Subcutaneous abdominal adipose tissue (tissue), 5 donors: ENCODE measurements at regions not wholly inside any gene's neighbourhood (a gene's known extent, or its start where the extent isn't known, plus 50 kb on each side); places are given as distances from the start of the nearest gene placed in this dataset.
"Not testable (repeated sequence)": the region's sequence is repeated elsewhere in the genome, so short reads cannot be mapped to it uniquely, and the experiment has no call there.

Experiments
- H3K27ac ChIP-seq: one replicate; pipeline ENCODE4 v1.7.0; 2013; ENCODE audit warnings: low read depth, mild to moderate bottlenecking, inconsistent platforms, low read length, moderate library complexity
- H3K27me3 ChIP-seq, 5 donors: one replicate each; pipeline ENCODE4 v1.7.0; 2013; ENCODE audit warnings: low read length in 5 of 5, inconsistent platforms in 1 of 5; ENCODE audit not compliant: control insufficient read depth in 5 of 5, insufficient read depth in 4 of 5
- H3K36me3 ChIP-seq, 5 donors: one replicate each; pipeline ENCODE4 v1.7.0; 2013; ENCODE audit warnings: low read length in 5 of 5; ENCODE audit not compliant: control insufficient read depth in 5 of 5, insufficient read depth in 5 of 5
- H3K4me1 ChIP-seq, 5 donors: one replicate each; pipeline ENCODE4 v1.7.0; 2013; ENCODE audit warnings: low read length in 5 of 5, mild to moderate bottlenecking in 3 of 5, moderate library complexity in 1 of 5; ENCODE audit not compliant: control insufficient read depth in 5 of 5, insufficient read depth in 5 of 5
- H3K4me3 ChIP-seq, 5 donors: one replicate each; pipeline ENCODE4 v1.7.0; 2013; ENCODE audit warnings: low read length in 5 of 5, low read depth in 1 of 5
- H3K9ac ChIP-seq, 5 donors: one replicate each; pipeline ENCODE4 v1.7.0; 2013; ENCODE audit warnings: low read length in 5 of 5, mild to moderate bottlenecking in 4 of 5, moderate library complexity in 3 of 5
- H3K9me3 ChIP-seq, 5 donors: one replicate each; pipeline ENCODE4 v1.7.0; 2013; ENCODE audit warnings: low read length in 5 of 5; ENCODE audit not compliant: control insufficient read depth in 5 of 5
- donor health status: healthy.
- donor health status: healthy.
- donor health status: healthy.
- donor health status: healthy.
- donor health status: healthy.

GRCh38 chr6:15166121-15166520 lies 79.7 kb upstream of the JARID2 start:
- Histone ChIP-seq H3K9ac (no peak overlapping the region), H3K9me3 (no peaks in the 10 kb centered on the region), H3K4me3 (no peak overlapping the region), H3K4me1 (no peaks in the 10 kb centered on the region), H3K27ac (no peak overlapping the region), H3K36me3 (no peaks in the 10 kb centered on the region), H3K27me3 (peaks cover 0 to 4% (median 0%) of the 10 kb centered on the region in 5 donors)

- Histone ChIP-seq H3K27me3 (peaks cover 0 to 4% (median 0%) of the 10 kb centered on the region in 5 donors), H3K36me3 (no peaks in the 10 kb centered on the region), H3K4me3 (no peak overlapping the region), H3K27ac (no peak overlapping the region), H3K9ac (no peak overlapping the region), H3K4me1 (no peaks in the 10 kb centered on the region), H3K9me3 (no peaks in the 10 kb centered on the region)
Measured at GRCh38 chr6:15170126-15170525, 75.7 kb upstream of the JARID2 start.

GRCh38 chr6:15171026-15171425 lies 74.8 kb upstream of the JARID2 start:
- Histone ChIP-seq H3K27me3 (peaks cover 0 to 4% (median 0%) of the 10 kb centered on the region in 5 donors), H3K9me3 (no peaks in the 10 kb centered on the region), H3K4me3 (no peak overlapping the region), H3K9ac (no peak overlapping the region), H3K36me3 (no peaks in the 10 kb centered on the region), H3K4me1 (no peaks in the 10 kb centered on the region), H3K27ac (no peak overlapping the region)

- H3K27me3 ChIP-seq, result no peaks in the 10 kb centered on the region
- no peaks in the 10 kb centered on the region for H3K4me1 ChIP-seq
- H3K36me3 ChIP-seq, result no peaks in the 10 kb centered on the region
- H3K4me3 ChIP-seq, result no peak overlapping the region
- H3K27ac ChIP-seq, result no peak overlapping the region
- no peak overlapping the region for H3K9ac ChIP-seq
- no peaks in the 10 kb centered on the region for H3K9me3 ChIP-seq
Measured at GRCh38 chr6:15176816-15177370, 69.0 kb upstream of the JARID2 start.

GRCh38 chr6:15183979-15184378 lies 61.9 kb upstream of the JARID2 start:
- Histone ChIP-seq H3K9ac (no peak overlapping the region), H3K4me3 (no peak overlapping the region), H3K27ac (no peak overlapping the region), H3K27me3 (no peaks in the 10 kb centered on the region), H3K9me3 (no peaks in the 10 kb centered on the region), H3K4me1 (no peaks in the 10 kb centered on the region), H3K36me3 (no peaks in the 10 kb centered on the region)

- Histone ChIP-seq H3K9ac (no peak overlapping the region), H3K4me1 (no peaks in the 10 kb centered on the region), H3K9me3 (no peaks in the 10 kb centered on the region), H3K4me3 (no peak overlapping the region), H3K36me3 (no peaks in the 10 kb centered on the region), H3K27ac (no peak overlapping the region), H3K27me3 (no peaks in the 10 kb centered on the region)
Measured at GRCh38 chr6:15184441-15184861, 61.4 kb upstream of the JARID2 start.

- H3K4me3 ChIP-seq, H3K27ac ChIP-seq, H3K36me3 ChIP-seq, H3K27me3 ChIP-seq, H3K4me1 ChIP-seq, H3K9ac ChIP-seq, H3K9me3 ChIP-seq: not testable (repeated sequence)
Measured at GRCh38 chr6:15185111-15185510, 60.8 kb upstream of the JARID2 start.

- not testable (repeated sequence) for H3K9me3 ChIP-seq, H3K36me3 ChIP-seq, H3K27me3 ChIP-seq, H3K27ac ChIP-seq, H3K4me1 ChIP-seq, H3K4me3 ChIP-seq, H3K9ac ChIP-seq
Measured at GRCh38 chr6:15193451-15193850, 52.4 kb upstream of the JARID2 start.

GRCh38 chr6:15194453-15194852 lies 51.4 kb upstream of the JARID2 start:
- Histone ChIP-seq H3K9ac (no peak overlapping the region), H3K27ac (no peak overlapping the region), H3K4me1 (no peaks in the 10 kb centered on the region), H3K4me3 (no peak overlapping the region), H3K27me3 (no peaks in the 10 kb centered on the region), H3K9me3 (no peaks in the 10 kb centered on the region), H3K36me3 (no peaks in the 10 kb centered on the region)
